HCT116 (cell line): ENCODE measurements at regions not wholly inside any gene's neighbourhood (a gene's known extent, or its start where the extent isn't known, plus 50 kb on each side); places are given as distances from the start of the nearest gene placed in this dataset.

ENCODE experiments used
- EZH2 ChIP-seq: fragments of 200-600 bp; sonication (generic); IDR thresholded peaks from 2 replicates; pipeline ENCODE4 v1.6.1; 2017; ENCODE audit warnings: antibody characterized with exemption, mixed run types
- POLR2A ChIP-seq: IDR thresholded peaks from 2 replicates; pipeline ENCODE4 v1.7.0; 2011; ENCODE audit warnings: borderline replicate concordance; ENCODE audit not compliant: insufficient read depth, insufficient read length; ENCODE audit errors: extremely low read depth
- POLR2AphosphoS5 ChIP-seq: IDR thresholded peaks from 2 replicates; pipeline ENCODE4 v1.6.1; 2011; ENCODE audit warnings: mild to moderate bottlenecking, low read depth, low read length, moderate library complexity
- YY1 ChIP-seq: IDR thresholded peaks from 2 replicates; pipeline ENCODE4 v1.6.1; 2011; ENCODE audit warnings: low read length, low read depth, moderate library complexity, mild to moderate bottlenecking; ENCODE audit not compliant: insufficient replicate concordance; ENCODE audit errors: extremely low read depth
- ZBTB33 ChIP-seq: IDR thresholded peaks from 2 replicates; pipeline ENCODE4 v1.6.1; 2011; ENCODE audit warnings: mild to moderate bottlenecking, low read length, moderate library complexity; ENCODE audit not compliant: insufficient replicate concordance; ENCODE audit errors: extremely low read depth
- TF ChIP-seq, protein P1 (sequence below), 3 experiments: fragments of 200-600 bp in 1 of 3; sonication (generic) in 1 of 3; IDR thresholded peaks in 2 of 3; conservative IDR thresholded peaks in 1 of 3; 2 replicates each; pipeline ENCODE4 v1.5.1; 2012 to 2017; ENCODE audit warnings: low read depth in 2 of 3, low read length in 2 of 3, antibody characterized with exemption in 1 of 3, borderline replicate concordance in 1 of 3, control low read depth in 1 of 3, mild to moderate bottlenecking in 1 of 3, mixed read lengths in 1 of 3, mixed run types in 1 of 3, moderate library complexity in 1 of 3; ENCODE audit not compliant: insufficient read depth in 1 of 3

- TF ChIP-seq, protein P1, sequence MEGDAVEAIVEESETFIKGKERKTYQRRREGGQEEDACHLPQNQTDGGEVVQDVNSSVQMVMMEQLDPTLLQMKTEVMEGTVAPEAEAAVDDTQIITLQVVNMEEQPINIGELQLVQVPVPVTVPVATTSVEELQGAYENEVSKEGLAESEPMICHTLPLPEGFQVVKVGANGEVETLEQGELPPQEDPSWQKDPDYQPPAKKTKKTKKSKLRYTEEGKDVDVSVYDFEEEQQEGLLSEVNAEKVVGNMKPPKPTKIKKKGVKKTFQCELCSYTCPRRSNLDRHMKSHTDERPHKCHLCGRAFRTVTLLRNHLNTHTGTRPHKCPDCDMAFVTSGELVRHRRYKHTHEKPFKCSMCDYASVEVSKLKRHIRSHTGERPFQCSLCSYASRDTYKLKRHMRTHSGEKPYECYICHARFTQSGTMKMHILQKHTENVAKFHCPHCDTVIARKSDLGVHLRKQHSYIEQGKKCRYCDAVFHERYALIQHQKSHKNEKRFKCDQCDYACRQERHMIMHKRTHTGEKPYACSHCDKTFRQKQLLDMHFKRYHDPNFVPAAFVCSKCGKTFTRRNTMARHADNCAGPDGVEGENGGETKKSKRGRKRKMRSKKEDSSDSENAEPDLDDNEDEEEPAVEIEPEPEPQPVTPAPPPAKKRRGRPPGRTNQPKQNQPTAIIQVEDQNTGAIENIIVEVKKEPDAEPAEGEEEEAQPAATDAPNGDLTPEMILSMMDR (IDR thresholded peaks at IDR 0.05 in 2 of 3, conservative IDR thresholded peaks at IDR 0.05 in 1 of 3; ENCODE audit: borderline replicate concordance in 1 of 3, insufficient read depth in 1 of 3, low read depth in 2 of 3, low read length in 2 of 3), result no peak
- TF ChIP-seq POLR2A (no peak), ZBTB33 (no peak), POLR2AphosphoS5 (no peak), YY1 (no peak), EZH2 (no peak)
These were observed 654.6 kb upstream of the API5 start for GRCh38 chr11:42657169-42657568.
